H1 (cell line): ENCODE measurements at regions not wholly inside any gene's neighbourhood (a gene's known extent, or its start where the extent isn't known, plus 50 kb on each side); places are given as distances from the start of the nearest gene placed in this dataset.

Source experiments
- CTCF ChIA-PET: fragments of 300-600 bp; sonication (Branson Sonifier 250); formaldehyde crosslinking; loops from one replicate; lab custom pipeline; 2021; ENCODE audit not compliant: partially characterized antibody; lab: Charles Lee
- POLR2A ChIA-PET: fragments of 300-600 bp; sonication (Branson Sonifier 250); formaldehyde crosslinking; loops from one replicate; lab custom pipeline; 2021; ENCODE audit warnings: inconsistent platforms; ENCODE audit not compliant: partially characterized antibody; lab: Charles Lee
- DNase-seq, 2 experiments: peaks; one replicate each; pipeline versions ENCODE4 v3.0.0 to v3.0.0-alpha.2; 2010 to 2022; ENCODE audit warnings: low spot score in 2 of 2, low read depth in 1 of 2, mixed read lengths in 1 of 2
- FAIRE-seq: peaks from 2 replicates; lab custom pipeline; 2011; peaks lifted over from hg19 to GRCh38; lab: Jason Lieb, UNC
- H2AFZ ChIP-seq: 2 replicates; pipeline ENCODE4 v1.8.1; 2012; ENCODE audit warnings: low read length, inconsistent platforms
- H2AK5ac ChIP-seq: 2 replicates; pipeline ENCODE4 v1.6.1; 2013; ENCODE audit warnings: low read depth, low read length
- H2BK120ac ChIP-seq: replicated peaks from 2 replicates; pipeline ENCODE3; 2013; ENCODE audit warnings: low read depth, low read length, inconsistent platforms
- H2BK12ac ChIP-seq: 2 replicates; pipeline ENCODE4 v1.6.1; 2013; ENCODE audit warnings: low read depth, low read length
- H2BK15ac ChIP-seq: 2 replicates; pipeline ENCODE4 v1.6.1; 2013; ENCODE audit warnings: low read length
- H2BK20ac ChIP-seq: 2 replicates; pipeline ENCODE4 v1.6.1; 2013; ENCODE audit warnings: low read length
- H2BK5ac ChIP-seq: 2 replicates; pipeline ENCODE4 v1.6.1; 2013; ENCODE audit warnings: low read depth, low read length
- H3K14ac ChIP-seq: 2 replicates; pipeline ENCODE4 v1.6.1; 2013; ENCODE audit warnings: inconsistent platforms; ENCODE audit not compliant: insufficient read length
- H3K18ac ChIP-seq: 2 replicates; pipeline ENCODE4 v1.6.1; 2013; ENCODE audit warnings: low read length; ENCODE audit errors: extremely low read depth
- H3K23ac ChIP-seq: 2 replicates; pipeline ENCODE4 v1.6.1; 2013; ENCODE audit warnings: inconsistent platforms; ENCODE audit not compliant: insufficient read length
- H3K23me2 ChIP-seq: 2 replicates; pipeline ENCODE4 v1.6.1; 2013; ENCODE audit warnings: low read depth, low read length
- H3K27ac ChIP-seq: 2 replicates; pipeline ENCODE4 v1.6.1; 2011; ENCODE audit warnings: low read depth, low read length, inconsistent platforms
- H3K27me3 ChIP-seq, 4 experiments: replicated peaks in 1 of 4; 1 replicate in 1 of 4; 2 replicates in 3 of 4; pipeline versions ENCODE4 v1.6.1 to v1.8.1; 2011 to 2013; ENCODE audit warnings: low read length in 3 of 4, mild to moderate bottlenecking in 3 of 4, inconsistent platforms in 2 of 4, mixed read lengths in 2 of 4, moderate library complexity in 1 of 4; ENCODE audit not compliant: control insufficient read depth in 3 of 4, insufficient read depth in 3 of 4; ENCODE audit errors: extremely low read depth in 1 of 4
- H3K36me3 ChIP-seq, 4 experiments: 2 replicates each; pipeline versions ENCODE4 v1.6.1 to v1.8.1; 2011 to 2013; ENCODE audit warnings: mild to moderate bottlenecking in 4 of 4, low read length in 3 of 4, moderate library complexity in 2 of 4, control low read depth in 1 of 4, inconsistent platforms in 1 of 4; ENCODE audit not compliant: insufficient read depth in 4 of 4, control insufficient read depth in 2 of 4
- H3K4ac ChIP-seq: replicated peaks from 2 replicates; pipeline ENCODE3; 2013; ENCODE audit warnings: low read length, low read depth, mixed read lengths, inconsistent platforms; ENCODE audit not compliant: insufficient read length
- H3K4me1 ChIP-seq, 4 experiments: replicated peaks in 1 of 4; 1 replicate in 1 of 4; 2 replicates in 3 of 4; pipeline versions ENCODE4 v1.6.1 to v1.8.1; 2011 to 2013; ENCODE audit warnings: low read length in 3 of 4, inconsistent platforms in 2 of 4, mixed read lengths in 1 of 4; ENCODE audit not compliant: insufficient read depth in 4 of 4, control insufficient read depth in 3 of 4
- H3K4me2 ChIP-seq, 2 experiments: 2 replicates each; pipeline versions ENCODE4 v1.6.1 to v1.8.1; 2011 to 2013; ENCODE audit warnings: low read depth in 2 of 2, low read length in 2 of 2, control low read depth in 1 of 2, inconsistent platforms in 1 of 2, mild to moderate bottlenecking in 1 of 2; ENCODE audit not compliant: insufficient read depth in 1 of 2
- H3K4me3 ChIP-seq, 4 experiments: fragments of 200-600, 300-600 bp in 1 of 4; sonication (generic), shearing (Covaris generic), sonication (Bioruptor Twin) in 1 of 4; 2 replicates each; pipeline versions ENCODE4 v1.5.1 to v1.8.1; 2011 to 2016; ENCODE audit warnings: low read length in 4 of 4, low read depth in 3 of 4, control low read depth in 2 of 4, inconsistent platforms in 2 of 4, mild to moderate bottlenecking in 2 of 4, mixed read lengths in 1 of 4, moderate library complexity in 1 of 4; ENCODE audit not compliant: insufficient read depth in 2 of 4; ENCODE audit errors: extremely low read depth in 1 of 4
- H3K56ac ChIP-seq: replicated peaks from 2 replicates; pipeline ENCODE3; 2013; ENCODE audit warnings: low read depth, mild to moderate bottlenecking, mixed read lengths, low read length, inconsistent platforms; ENCODE audit not compliant: insufficient read length
- H3K79me1 ChIP-seq: 2 replicates; pipeline ENCODE4 v1.6.1; 2013; ENCODE audit warnings: low read depth, low read length, control low read depth
- H3K79me2 ChIP-seq, 2 experiments: 2 replicates each; pipeline versions ENCODE4 v1.6.1 to v1.8.1; 2012 to 2013; ENCODE audit warnings: low read length in 2 of 2, mild to moderate bottlenecking in 2 of 2, inconsistent platforms in 1 of 2; ENCODE audit not compliant: insufficient read depth in 2 of 2, control insufficient read depth in 1 of 2
- H3K9ac ChIP-seq, 4 experiments: replicated peaks in 1 of 4; 1 replicate in 1 of 4; 2 replicates in 3 of 4; pipeline versions ENCODE4 v1.6.1 to v1.8.1; 2011 to 2013; ENCODE audit warnings: low read depth in 3 of 4, low read length in 3 of 4, control low read depth in 2 of 4, mild to moderate bottlenecking in 2 of 4, moderate library complexity in 2 of 4, inconsistent platforms in 1 of 4; ENCODE audit errors: extremely low read depth in 1 of 4
- H3K9me3 ChIP-seq, 2 experiments: 2 replicates each; pipeline versions ENCODE4 v1.6.1 to v1.8.1; 2012 to 2013; ENCODE audit warnings: mild to moderate bottlenecking in 2 of 2, moderate library complexity in 2 of 2, control low read depth in 1 of 2, inconsistent platforms in 1 of 2, low read depth in 1 of 2, low read length in 1 of 2, mixed read lengths in 1 of 2; ENCODE audit not compliant: insufficient read depth in 2 of 2
- H4K20me1 ChIP-seq, 2 experiments: replicated peaks in 1 of 2; 2 replicates each; pipeline versions ENCODE3 to v1.8.1; 2011 to 2013; ENCODE audit warnings: inconsistent platforms in 2 of 2, low read length in 2 of 2, mild to moderate bottlenecking in 1 of 2; ENCODE audit not compliant: insufficient read depth in 2 of 2, control insufficient read depth in 1 of 2
- H4K5ac ChIP-seq: 2 replicates; pipeline ENCODE4 v1.6.1; 2013; ENCODE audit warnings: low read length, low read depth, mixed read lengths, inconsistent platforms; ENCODE audit not compliant: insufficient read length
- H4K8ac ChIP-seq: 2 replicates; pipeline ENCODE4 v1.8.0; 2013; ENCODE audit warnings: mild to moderate bottlenecking, moderate library complexity, low read length, inconsistent platforms; ENCODE audit not compliant: insufficient read depth; ENCODE audit errors: extremely low read depth
- H4K91ac ChIP-seq: replicated peaks from 2 replicates; pipeline ENCODE3; 2013; ENCODE audit warnings: low read length, mixed read lengths, inconsistent platforms; ENCODE audit not compliant: insufficient read length
- ATF2 ChIP-seq: IDR thresholded peaks from 2 replicates; pipeline ENCODE4 v1.6.1; 2012; ENCODE audit warnings: low read length, inconsistent platforms
- BCL11A ChIP-seq, 2 experiments: IDR thresholded peaks; one replicate each; pipeline ENCODE4 v1.6.1; 2011; ENCODE audit warnings: low read depth in 2 of 2, low read length in 2 of 2, mild to moderate bottlenecking in 2 of 2
- CEBPB ChIP-seq: IDR thresholded peaks from 2 replicates; pipeline ENCODE4 v1.6.1; 2012; ENCODE audit warnings: low read depth, low read length
- CHD2 ChIP-seq: IDR thresholded peaks from 2 replicates; pipeline ENCODE4 v1.6.1; 2012; ENCODE audit warnings: low read length, improper control_type of control experiment
- POLR2A ChIP-seq, 2 experiments: IDR thresholded peaks; 1 replicate in 1 of 2; 2 replicates in 1 of 2; pipeline ENCODE4 v1.6.1; 2011; ENCODE audit warnings: low read depth in 2 of 2, low read length in 2 of 2, mild to moderate bottlenecking in 2 of 2; ENCODE audit errors: control extremely low read depth in 1 of 2
- POU5F1 ChIP-seq: IDR thresholded peaks from 2 replicates; pipeline ENCODE4 v1.6.1; 2011; ENCODE audit warnings: low read depth, mild to moderate bottlenecking, low read length, moderate library complexity
- RBBP5 ChIP-seq: IDR thresholded peaks from 2 replicates; pipeline ENCODE4 v1.7.1; 2012; ENCODE audit warnings: low read depth, mild to moderate bottlenecking, inconsistent platforms, low read length, moderate library complexity, borderline replicate concordance
- SIN3A ChIP-seq, 2 experiments: IDR thresholded peaks in 1 of 2; conservative IDR thresholded peaks in 1 of 2; 2 replicates each; pipeline ENCODE4 v1.6.1; 2011 to 2012; ENCODE audit warnings: low read length in 2 of 2, improper control_type of control experiment in 1 of 2, low read depth in 1 of 2, mild to moderate bottlenecking in 1 of 2
- SP1 ChIP-seq: IDR thresholded peaks from 2 replicates; pipeline ENCODE4 v1.6.1; 2011; ENCODE audit warnings: low read depth, low read length
- SP4 ChIP-seq: IDR thresholded peaks from 2 replicates; pipeline ENCODE4 v1.6.1; 2012; ENCODE audit warnings: low read length, inconsistent platforms
- TBP ChIP-seq: IDR thresholded peaks from 2 replicates; pipeline ENCODE4 v1.6.1; 2011; ENCODE audit warnings: low read depth, low read length, improper control_type of control experiment
- TCF12 ChIP-seq: IDR thresholded peaks from 2 replicates; pipeline ENCODE4 v1.6.1; 2011; ENCODE audit warnings: low read depth, mild to moderate bottlenecking, low read length
- USF2 ChIP-seq: IDR thresholded peaks from 2 replicates; pipeline ENCODE4 v1.6.1; 2011; ENCODE audit warnings: low read length, improper control_type of control experiment
- WGBS, 2 experiments: shearing (Covaris generic) in 1 of 2; methylation state at CpG; one replicate each; pipeline versions ENCODE4 v1.1.6 to v1.1.7; 2013 to 2015; ENCODE audit warnings: low lambda C conversion rate in 2 of 2, mixed read lengths in 2 of 2, inconsistent platforms in 1 of 2, low coverage in 1 of 2, missing lambda C conversion rate in 1 of 2; ENCODE audit not compliant: insufficient replicate concordance in 2 of 2, insufficient coverage in 1 of 2, insufficient read length in 1 of 2; ENCODE audit errors: extremely low coverage in 1 of 2, missing lambda C conversion rate in 1 of 2; 5-methylcytosine and 5-hydroxymethylcytosine counted together

GRCh38 chr3:115217292-115217677 is 70.2 kb upstream of the ZBTB20 start:
- Histone ChIP-seq H3K79me1 (no peaks in the 10 kb centered on the region), H4K5ac (no peak overlapping the region), H2BK12ac (no peak overlapping the region), H3K23me2 (no peaks in the 10 kb centered on the region), H2BK15ac (no peak overlapping the region), H3K4me1 (peaks cover 2 to 10% (median 6%) of the 10 kb centered on the region in 4 experiments; a peak in 4 of 7 replicates), H2AFZ (no peak overlapping the region), H2BK5ac (no peak overlapping the region), H3K9me3 (no peaks in the 10 kb centered on the region), H3K4me3 (no peak overlapping the region), H2BK120ac (no peak overlapping the region), H3K4ac (no peak overlapping the region), H3K9ac (no peak overlapping the region), H4K20me1 (no peaks in the 10 kb centered on the region), H3K14ac (no peak overlapping the region), H3K36me3 (no peaks in the 10 kb centered on the region), H3K27me3 (no peaks in the 10 kb centered on the region), H4K8ac (no peak overlapping the region), H3K18ac (no peak overlapping the region), H3K79me2 (no peaks in the 10 kb centered on the region), H2AK5ac (no peak overlapping the region), H2BK20ac (no peak overlapping the region), H3K4me2 (no peak overlapping the region), H3K27ac (no peak overlapping the region), H4K91ac (no peak overlapping the region), H3K56ac (no peak overlapping the region), H3K23ac (no peak overlapping the region)
- ChIA-PET CTCF (interaction anchor here (0.6 to 3.8 kb wide), 62 partner anchors 8 to 633 kb away, joined by 3 to 27 read pairs (median 4); partner anchors contain the start of gene GAP43), POLR2A (interaction anchor here (1.0 to 1.7 kb wide), 2 partner anchors 443 to 567 kb away, joined by 3 read pairs; no protein-coding TSS in a partner anchor)
- FAIRE-seq (no peak), DNase-seq (no peak)
- WGBS, 2 experiments = 29% methylated on average over 2 of the region's 2 CpGs; no CpG with 5 or more reads in 1 of the 2 experiments
- TF ChIP-seq RBBP5 (no peak), CHD2 (no peak), POU5F1 (no peak), CEBPB (no peak), TBP (no peak), USF2 (no peak), POLR2A (IDR thresholded peaks at IDR 0.05; ENCODE audit: control extremely low read depth in 1 of 2, low read depth in 2 of 2, low read length in 2 of 2) (no peak), SP1 (no peak), SP4 (no peak), ATF2 (no peak), BCL11A (IDR thresholded peaks at IDR 0.05; ENCODE audit: low read depth in 2 of 2, low read length in 2 of 2) (no peak), SIN3A (conservative IDR thresholded peaks at IDR 0.05 in 1 of 2, IDR thresholded peaks at IDR 0.05 in 1 of 2; ENCODE audit: low read depth in 1 of 2, low read length in 2 of 2) (no peak), TCF12 (no peak)
